ENCODE measurements at regions not wholly inside any gene's neighbourhood (a gene's known extent, or its start where the extent isn't known, plus 50 kb on each side); places are given as distances from the start of the nearest gene placed in this dataset.

DNA sequence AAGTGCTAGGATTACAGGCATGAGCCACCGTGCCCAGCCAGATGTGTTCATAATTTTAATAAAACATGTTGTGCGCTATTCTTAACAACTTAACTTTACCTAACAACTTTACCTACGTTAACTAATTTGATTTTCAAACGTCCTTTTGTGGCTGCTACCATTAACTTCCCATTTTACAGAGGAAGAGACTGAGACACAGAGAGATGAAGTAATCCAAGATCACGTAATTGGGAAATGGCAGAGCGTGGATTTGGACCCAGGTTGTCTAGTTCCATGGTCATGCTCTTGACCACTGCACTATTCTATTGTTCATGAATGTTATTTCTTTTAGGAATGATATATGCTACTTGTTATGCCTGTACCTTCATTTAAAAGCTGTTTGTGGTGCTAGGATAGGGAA lies 80.3 kb upstream of the MTPN start:
- TF ChIP-seq, protein P1, sequence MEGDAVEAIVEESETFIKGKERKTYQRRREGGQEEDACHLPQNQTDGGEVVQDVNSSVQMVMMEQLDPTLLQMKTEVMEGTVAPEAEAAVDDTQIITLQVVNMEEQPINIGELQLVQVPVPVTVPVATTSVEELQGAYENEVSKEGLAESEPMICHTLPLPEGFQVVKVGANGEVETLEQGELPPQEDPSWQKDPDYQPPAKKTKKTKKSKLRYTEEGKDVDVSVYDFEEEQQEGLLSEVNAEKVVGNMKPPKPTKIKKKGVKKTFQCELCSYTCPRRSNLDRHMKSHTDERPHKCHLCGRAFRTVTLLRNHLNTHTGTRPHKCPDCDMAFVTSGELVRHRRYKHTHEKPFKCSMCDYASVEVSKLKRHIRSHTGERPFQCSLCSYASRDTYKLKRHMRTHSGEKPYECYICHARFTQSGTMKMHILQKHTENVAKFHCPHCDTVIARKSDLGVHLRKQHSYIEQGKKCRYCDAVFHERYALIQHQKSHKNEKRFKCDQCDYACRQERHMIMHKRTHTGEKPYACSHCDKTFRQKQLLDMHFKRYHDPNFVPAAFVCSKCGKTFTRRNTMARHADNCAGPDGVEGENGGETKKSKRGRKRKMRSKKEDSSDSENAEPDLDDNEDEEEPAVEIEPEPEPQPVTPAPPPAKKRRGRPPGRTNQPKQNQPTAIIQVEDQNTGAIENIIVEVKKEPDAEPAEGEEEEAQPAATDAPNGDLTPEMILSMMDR (IDR thresholded peaks at IDR 0.05; ENCODE audit: poor library complexity): no peak
- no peak for TF ChIP-seq EZH2 (IDR thresholded peaks at IDR 0.05; ENCODE audit: borderline replicate concordance)
